Brain microvascular endothelial cell (primary cell): ENCODE measurements at regions not wholly inside any gene's neighbourhood (a gene's known extent, or its start where the extent isn't known, plus 50 kb on each side); places are given as distances from the start of the nearest gene placed in this dataset.

ENCODE experiments used
- DNase-seq: peaks from one replicate; pipeline ENCODE4 v3.0.0-alpha.2; 2020
- H3K27ac ChIP-seq: fragments of 250-450 bp; sonication (Bioruptor Pico); 2 replicates; pipeline ENCODE4 v1.5.1; 2020; ENCODE audit warnings: mild to moderate bottlenecking, moderate library complexity
- H3K27me3 ChIP-seq: fragments of 250-450 bp; sonication (Bioruptor Pico); replicated peaks from 2 replicates; pipeline ENCODE4 v1.5.1; 2020; ENCODE audit warnings: mild to moderate bottlenecking
- H3K36me3 ChIP-seq: fragments of 250-450 bp; sonication (Bioruptor Pico); replicated peaks from 2 replicates; pipeline ENCODE4 v1.5.1; 2020; ENCODE audit warnings: mild to moderate bottlenecking
- H3K4me3 ChIP-seq: 2 replicates; pipeline ENCODE4 v1.5.1; 2011; ENCODE audit warnings: low read depth, mild to moderate bottlenecking, control low read depth, low read length, moderate library complexity
- CTCF ChIP-seq: IDR thresholded peaks from 2 replicates; pipeline ENCODE4 v1.5.1; 2011; ENCODE audit warnings: low read depth, mild to moderate bottlenecking, moderate library complexity, low read length, control low read depth, inconsistent platforms; ENCODE audit errors: missing control alignments
- in situ Hi-C: cut with HindIII; loops from 2 replicates; pipeline ENCODE4 v1.10.0; 2017; ENCODE audit warnings: low sequenced_read_pairs, low pct_ligation_motif_present

- in situ Hi-C loops: no loop called here
- H3K36me3 ChIP-seq: no peaks in the 10 kb centered on the region
- TF ChIP-seq CTCF: no peak
- no peak for DNase-seq
- H3K27ac ChIP-seq: no peak overlapping the region
- H3K27me3 ChIP-seq: no peaks in the 10 kb centered on the region
- no peak overlapping the region for H3K4me3 ChIP-seq
Observed at GRCh38 chr6:56311061-56311460, 63.7 kb upstream of the COL21A1 start.

- no peaks in the 10 kb centered on the region for H3K27me3 ChIP-seq
- H3K27ac ChIP-seq: no peak overlapping the region
- H3K36me3 ChIP-seq: no peaks in the 10 kb centered on the region
- no peak for TF ChIP-seq CTCF
- H3K4me3 ChIP-seq: no peak overlapping the region
- in situ Hi-C loops: no loop called here
- no peak for DNase-seq
Observed at GRCh38 chr6:56310241-56310640, 62.9 kb upstream of the COL21A1 start.

DNA sequence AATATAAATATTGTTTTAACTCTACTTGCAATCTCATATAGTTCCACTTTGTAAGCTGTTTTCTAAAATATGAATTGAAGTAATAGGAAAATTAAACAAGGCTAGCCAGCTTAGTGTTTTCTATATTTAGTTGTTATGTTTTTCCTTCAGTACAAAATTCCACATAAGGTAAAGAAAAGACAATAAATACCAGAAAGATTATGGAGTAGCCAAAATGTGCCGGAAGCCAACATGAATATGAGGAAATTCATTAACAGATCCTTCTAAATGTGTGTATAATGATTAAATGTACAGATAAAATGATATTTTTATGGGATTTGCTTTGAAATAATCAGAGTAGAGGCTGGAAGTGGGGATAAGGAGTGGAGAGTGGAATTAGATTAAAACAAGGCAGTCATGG lies 52.5 kb upstream of the COL21A1 start:
- H3K27ac ChIP-seq: no peak overlapping the region
- in situ Hi-C loops: loop anchor here (10.0 kb wide), 1 partner anchor 315 kb away; no protein-coding TSS in a partner anchor
- TF ChIP-seq CTCF: no peak

DNA sequence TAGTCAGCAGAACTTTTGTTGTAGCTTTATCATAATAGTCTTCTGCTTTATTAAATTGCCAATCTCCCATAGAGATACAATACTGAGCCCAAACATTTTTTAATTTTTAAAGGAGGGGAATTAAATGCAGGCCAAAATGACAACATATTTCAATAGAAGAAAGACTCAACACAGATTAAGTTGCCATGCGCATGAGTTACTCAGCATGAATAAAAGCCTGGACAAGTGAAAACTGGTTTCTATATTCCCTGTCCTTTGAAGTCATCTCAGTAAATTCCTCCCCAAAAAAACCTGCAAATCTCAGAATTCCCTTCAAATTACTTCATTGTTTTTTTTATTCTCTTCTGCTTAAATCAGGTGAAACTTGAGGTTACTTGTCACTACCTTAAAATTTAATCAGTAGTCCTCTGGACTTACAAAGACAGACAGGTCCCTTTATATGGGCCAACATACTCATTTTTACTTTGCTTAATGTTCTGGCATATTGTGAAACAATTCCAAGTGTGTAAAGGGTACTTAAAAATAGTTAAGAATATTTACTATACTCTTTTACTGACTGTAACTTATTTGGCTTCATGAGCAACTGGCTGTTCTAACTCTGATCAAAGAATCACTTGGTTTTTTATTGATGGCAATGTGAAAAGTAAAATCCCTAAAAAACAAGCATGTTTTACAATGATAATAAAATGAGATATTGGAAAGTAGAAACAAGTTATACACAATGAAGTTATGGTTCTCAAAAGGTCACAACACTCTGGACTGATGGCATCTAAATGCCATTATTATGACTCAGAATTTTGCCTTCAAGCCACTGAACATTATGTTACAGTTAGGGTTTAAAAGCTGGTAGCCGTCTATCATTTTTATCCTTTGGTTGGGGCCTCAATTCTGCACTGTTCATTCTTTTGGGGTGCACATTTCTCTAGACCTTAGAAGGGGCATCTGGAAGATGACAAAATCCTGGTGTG lies 49.9 kb upstream of the COL21A1 start:
- no peaks in the 10 kb centered on the region for H3K27me3 ChIP-seq
- TF ChIP-seq CTCF: no peak
- DNase-seq: no peak
- no peak overlapping the region for H3K27ac ChIP-seq
- in situ Hi-C loops: loop anchor here (10.0 kb wide), 1 partner anchor 313 kb away; no protein-coding TSS in a partner anchor
- no peak overlapping the region for H3K4me3 ChIP-seq
- no peaks in the 10 kb centered on the region for H3K36me3 ChIP-seq

More for the DNA sequence above, 52.5 kb upstream of the COL21A1 start:
- H3K4me3 ChIP-seq: no peak overlapping the region
- H3K27me3 ChIP-seq: no peaks in the 10 kb centered on the region
- DNase-seq: no peak
- no peaks in the 10 kb centered on the region for H3K36me3 ChIP-seq
